Fibroblast of pulmonary artery (primary cell): ENCODE measurements at regions not wholly inside any gene's neighbourhood (a gene's known extent, or its start where the extent isn't known, plus 50 kb on each side); places are given as distances from the start of the nearest gene placed in this dataset.

Source experiments
- DNase-seq: peaks from one replicate; pipeline ENCODE4 v3.0.0-alpha.2; 2010; ENCODE audit warnings: low read depth
- H3K4me3 ChIP-seq: replicated peaks from 2 replicates; pipeline ENCODE4 v1.5.1; 2011; ENCODE audit warnings: low read depth, mild to moderate bottlenecking, control low read depth, low read length, moderate library complexity
- TF ChIP-seq, protein P1 (sequence below): IDR thresholded peaks from 2 replicates; pipeline ENCODE4 v1.5.1; 2011; ENCODE audit warnings: mild to moderate bottlenecking, control low read depth, low read length, inconsistent platforms; ENCODE audit errors: missing control alignments

DNA sequence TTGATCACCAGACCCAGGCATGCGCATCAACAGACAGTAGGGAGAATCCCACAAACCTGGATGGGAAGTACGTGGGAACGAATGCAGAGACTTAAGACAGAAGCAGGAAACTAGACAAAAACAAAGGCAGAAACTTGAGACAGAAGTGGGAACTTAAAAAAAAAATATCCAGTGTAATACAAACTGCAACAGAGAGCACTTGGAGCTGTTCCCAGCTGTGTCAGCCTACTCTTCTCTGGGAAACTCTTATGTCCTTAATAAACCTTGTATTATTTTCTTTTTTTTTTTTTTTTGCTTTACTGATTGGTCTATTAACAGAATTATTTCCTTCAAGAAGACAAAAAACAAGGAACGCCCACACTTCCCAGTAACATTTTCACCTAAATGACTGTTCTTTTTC, 1818.1 kb upstream of the RAG2 start:
- no peak overlapping the region for H3K4me3 ChIP-seq
- TF ChIP-seq, protein P1, sequence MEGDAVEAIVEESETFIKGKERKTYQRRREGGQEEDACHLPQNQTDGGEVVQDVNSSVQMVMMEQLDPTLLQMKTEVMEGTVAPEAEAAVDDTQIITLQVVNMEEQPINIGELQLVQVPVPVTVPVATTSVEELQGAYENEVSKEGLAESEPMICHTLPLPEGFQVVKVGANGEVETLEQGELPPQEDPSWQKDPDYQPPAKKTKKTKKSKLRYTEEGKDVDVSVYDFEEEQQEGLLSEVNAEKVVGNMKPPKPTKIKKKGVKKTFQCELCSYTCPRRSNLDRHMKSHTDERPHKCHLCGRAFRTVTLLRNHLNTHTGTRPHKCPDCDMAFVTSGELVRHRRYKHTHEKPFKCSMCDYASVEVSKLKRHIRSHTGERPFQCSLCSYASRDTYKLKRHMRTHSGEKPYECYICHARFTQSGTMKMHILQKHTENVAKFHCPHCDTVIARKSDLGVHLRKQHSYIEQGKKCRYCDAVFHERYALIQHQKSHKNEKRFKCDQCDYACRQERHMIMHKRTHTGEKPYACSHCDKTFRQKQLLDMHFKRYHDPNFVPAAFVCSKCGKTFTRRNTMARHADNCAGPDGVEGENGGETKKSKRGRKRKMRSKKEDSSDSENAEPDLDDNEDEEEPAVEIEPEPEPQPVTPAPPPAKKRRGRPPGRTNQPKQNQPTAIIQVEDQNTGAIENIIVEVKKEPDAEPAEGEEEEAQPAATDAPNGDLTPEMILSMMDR, result no peak
- DNase-seq, result peak; percentile 30

DNA sequence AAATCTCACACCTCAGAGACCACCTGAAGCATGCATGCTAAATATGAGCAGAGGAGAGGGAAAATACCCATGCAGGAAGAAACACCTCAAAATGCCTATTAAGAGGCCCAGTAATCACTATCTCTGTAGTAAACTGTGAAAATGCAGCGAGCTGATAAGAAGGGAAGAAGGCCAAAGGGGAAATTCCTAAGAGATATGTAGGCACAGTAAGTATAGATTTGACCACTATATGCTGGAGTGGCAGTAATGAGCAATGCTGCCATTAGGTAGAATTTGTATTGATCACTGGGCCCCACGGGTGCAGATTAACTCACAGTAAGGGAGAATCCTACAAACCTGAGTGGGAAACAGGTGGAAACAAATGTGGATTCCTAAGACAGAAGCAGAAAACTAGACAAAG, 1813.1 kb upstream of the RAG2 start:
- no peak overlapping the region for H3K4me3 ChIP-seq
- DNase-seq, result no peak
- TF ChIP-seq, protein P1, result peak; percentile 10

DNA sequence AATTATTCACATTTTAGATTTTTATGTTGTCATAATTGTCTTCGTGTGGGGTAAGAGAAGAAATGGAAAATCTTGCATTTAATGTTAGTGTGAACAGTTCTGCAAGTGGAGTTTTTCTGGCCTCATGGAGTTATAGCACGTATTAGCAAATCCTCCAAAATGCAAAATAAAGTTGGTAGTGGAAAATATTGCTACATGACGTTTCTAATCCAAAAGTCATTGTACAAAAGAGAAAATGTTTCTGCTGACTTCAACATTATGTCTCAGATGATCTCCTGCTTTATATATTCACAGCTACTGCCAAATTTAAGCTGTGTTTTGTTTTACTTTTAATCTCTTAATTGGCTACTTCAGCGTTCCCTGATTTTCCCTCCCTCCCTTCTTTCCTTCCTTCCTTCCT, 1804.0 kb upstream of the RAG2 start:
- DNase-seq, result no peak
- TF ChIP-seq, protein P1, result no peak
- no peak overlapping the region for H3K4me3 ChIP-seq

DNA sequence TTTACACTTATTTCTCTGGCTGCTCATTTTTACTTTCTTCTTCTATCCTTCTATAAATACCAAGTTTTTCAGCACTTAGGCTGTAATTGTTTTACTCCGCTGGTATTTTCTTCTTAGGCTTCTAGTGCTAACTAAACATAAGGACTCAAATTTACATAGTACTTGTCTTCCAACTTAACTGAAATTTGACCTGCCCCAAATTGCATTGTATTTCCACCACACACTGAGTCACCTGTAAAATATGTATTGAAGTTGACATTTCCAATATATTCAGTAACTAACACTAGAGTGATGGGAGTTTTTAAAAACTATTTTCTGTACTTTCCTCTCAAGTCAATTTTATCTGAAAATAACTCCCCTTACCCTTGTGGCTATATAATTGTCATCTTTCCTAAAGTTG, 1794.1 kb upstream of the RAG2 start:
- no peak overlapping the region for H3K4me3 ChIP-seq
- peak; percentile 5 for DNase-seq
- TF ChIP-seq, protein P1, result no peak

DNA sequence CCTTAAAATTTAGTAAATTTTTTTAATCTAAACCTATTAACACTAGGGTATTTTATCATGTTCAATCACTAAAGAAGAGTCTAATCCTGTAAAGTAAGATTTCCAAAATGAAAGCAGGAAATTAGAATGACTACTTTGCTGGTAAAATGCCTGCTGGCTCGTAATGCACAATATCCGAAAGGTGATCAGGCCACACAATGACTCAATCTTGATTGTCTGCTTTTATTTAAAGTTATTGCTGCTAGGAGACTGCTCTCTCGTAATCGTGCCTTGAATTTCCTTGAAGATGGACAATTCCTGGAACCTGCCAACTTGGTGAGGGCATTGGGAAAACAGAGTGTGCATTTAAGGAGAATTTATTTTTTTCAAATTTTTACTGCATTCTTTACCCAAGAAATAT, 1786.5 kb upstream of the RAG2 start:
- TF ChIP-seq, protein P1, result no peak
- peak; percentile 24 for DNase-seq
- H3K4me3 ChIP-seq, result no peak overlapping the region

DNA sequence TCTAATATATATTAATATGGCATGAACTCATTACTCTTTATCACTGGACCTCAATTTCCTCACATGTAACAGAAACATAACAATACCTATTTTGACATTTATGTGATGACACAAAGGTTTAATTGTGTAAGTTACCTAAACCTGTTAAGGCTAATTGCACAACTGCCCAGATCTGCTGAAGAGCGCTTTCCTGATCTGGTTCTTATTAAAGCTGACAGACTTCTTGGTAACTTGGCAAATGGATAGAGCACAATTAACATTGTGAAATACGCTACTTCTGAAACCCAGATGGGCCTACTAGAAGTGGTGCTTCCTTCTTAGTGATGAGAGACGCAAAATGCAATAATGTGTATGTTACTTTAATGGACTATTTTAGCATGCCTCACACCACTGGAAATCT, 1767.2 kb upstream of the RAG2 start:
- DNase-seq, result no peak
- H3K4me3 ChIP-seq, result no peak overlapping the region
- TF ChIP-seq, protein P1, result no peak

DNA sequence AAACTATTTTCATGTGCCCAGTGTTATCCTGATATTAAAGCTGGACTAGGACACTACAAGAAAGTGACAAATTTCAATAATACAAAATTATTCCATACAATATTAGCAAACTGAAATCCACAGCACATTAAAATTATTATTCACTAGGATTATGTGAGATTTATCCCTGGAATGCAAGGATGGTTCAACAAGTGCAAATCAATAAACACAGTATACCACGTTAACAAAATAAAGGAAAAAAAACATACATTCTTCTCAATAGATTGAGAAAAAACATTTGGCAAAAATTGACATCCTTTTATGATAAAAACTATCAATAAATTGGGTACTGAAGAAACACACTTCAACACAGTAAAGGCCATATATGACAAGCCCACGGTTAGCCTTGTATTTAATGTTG, 1758.2 kb upstream of the RAG2 start:
- peak; percentile 2 for DNase-seq
- TF ChIP-seq, protein P1, result no peak
- no peak overlapping the region for H3K4me3 ChIP-seq
